GM12864 (cell line): ENCODE measurements at regions not wholly inside any gene's neighbourhood (a gene's known extent, or its start where the extent isn't known, plus 50 kb on each side); places are given as distances from the start of the nearest gene placed in this dataset.

ENCODE experiments used
- DNase-seq: peaks from one replicate; pipeline ENCODE4 v3.0.0-alpha.2; 2011; ENCODE audit warnings: low read depth
- H3K4me3 ChIP-seq: 2 replicates; pipeline ENCODE4 v1.5.1; 2011; ENCODE audit warnings: mild to moderate bottlenecking, low read depth, low read length, control low read depth
- CTCF ChIP-seq: IDR thresholded peaks from 2 replicates; pipeline ENCODE4 v1.5.1; 2011; ENCODE audit warnings: low read depth, mild to moderate bottlenecking, moderate library complexity, low read length, control low read depth, inconsistent platforms; ENCODE audit errors: missing control alignments

GRCh38 chr2:181324912-181325311 lies 132.3 kb upstream of the ITGA4 start:
- TF ChIP-seq CTCF: no peak
- H3K4me3 ChIP-seq: no peak overlapping the region
- no peak for DNase-seq

GRCh38 chr2:181326661-181327060 lies 130.5 kb upstream of the ITGA4 start:
- no peak overlapping the region for H3K4me3 ChIP-seq
- TF ChIP-seq CTCF: no peak
- DNase-seq: no peak

GRCh38 chr2:181330286-181330685 lies 126.9 kb upstream of the ITGA4 start:
- TF ChIP-seq CTCF: no peak
- H3K4me3 ChIP-seq: no peak overlapping the region
- no peak for DNase-seq

GRCh38 chr2:181332044-181332605 lies 125.1 kb upstream of the ITGA4 start:
- DNase-seq: no peak
- no peak for TF ChIP-seq CTCF
- no peak overlapping the region for H3K4me3 ChIP-seq

GRCh38 chr2:181334158-181334826 lies 122.9 kb upstream of the ITGA4 start:
- DNase-seq: no peak
- TF ChIP-seq CTCF: no peak
- no peak overlapping the region for H3K4me3 ChIP-seq

- H3K4me3 ChIP-seq: no peak overlapping the region
- no peak for DNase-seq
- no peak for TF ChIP-seq CTCF
These were observed 116.3 kb upstream of the ITGA4 start for GRCh38 chr2:181340891-181341290.
